GM12892 (cell line): ENCODE measurements at regions not wholly inside any gene's neighbourhood (a gene's known extent, or its start where the extent isn't known, plus 50 kb on each side); places are given as distances from the start of the nearest gene placed in this dataset.

Experiments
- POLR2A ChIP-seq: IDR thresholded peaks from 2 replicates; pipeline ENCODE4 v1.6.1; 2011; ENCODE audit warnings: low read depth, low read length, control low read depth
- POLR2AphosphoS5 ChIP-seq: IDR thresholded peaks from 2 replicates; pipeline ENCODE4 v1.6.1; 2011; ENCODE audit warnings: low read depth, low read length, control low read depth

- TF ChIP-seq POLR2AphosphoS5 (no peak), POLR2A (no peak)
These were observed 118.3 kb downstream of the VPREB1 start for GRCh38 chr22:22362936-22363335.
